NB4 (cell line): ENCODE measurements at regions not wholly inside any gene's neighbourhood (a gene's known extent, or its start where the extent isn't known, plus 50 kb on each side); places are given as distances from the start of the nearest gene placed in this dataset.

Experiments used
- DNase-seq: peaks from one replicate; pipeline ENCODE4 v3.0.0; 2010; ENCODE audit warnings: low read depth
- H3K4me3 ChIP-seq: one replicate; pipeline ENCODE4 v1.5.1; 2011; ENCODE audit warnings: mild to moderate bottlenecking, low read depth, low read length, moderate library complexity
- MYC ChIP-seq: IDR thresholded peaks from 2 replicates; pipeline ENCODE4 v1.6.1; 2011; ENCODE audit warnings: low read depth, low read length
- POLR2A ChIP-seq: IDR thresholded peaks from 2 replicates; pipeline ENCODE4 v1.6.1; 2011; ENCODE audit warnings: mild to moderate bottlenecking; ENCODE audit not compliant: insufficient read length; ENCODE audit errors: extremely low read depth
- TF ChIP-seq, protein P1 (sequence below): IDR thresholded peaks from 2 replicates; pipeline ENCODE4 v1.6.1; 2011; ENCODE audit warnings: low read depth, low read length
- TF ChIP-seq, protein P2 (sequence below): IDR thresholded peaks from one replicate; pipeline ENCODE4 v1.5.1; 2012; ENCODE audit warnings: low read depth, low read length

GRCh38 chr3:77707281-77707680, 667.4 kb downstream of the ROBO2 start:
- DNase-seq, result no peak
- H3K4me3 ChIP-seq, result no peak overlapping the region
- no peak for TF ChIP-seq MYC
- TF ChIP-seq, protein P1, sequence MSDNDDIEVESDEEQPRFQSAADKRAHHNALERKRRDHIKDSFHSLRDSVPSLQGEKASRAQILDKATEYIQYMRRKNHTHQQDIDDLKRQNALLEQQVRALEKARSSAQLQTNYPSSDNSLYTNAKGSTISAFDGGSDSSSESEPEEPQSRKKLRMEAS, result no peak
- no peak for TF ChIP-seq POLR2A
- TF ChIP-seq, protein P2, sequence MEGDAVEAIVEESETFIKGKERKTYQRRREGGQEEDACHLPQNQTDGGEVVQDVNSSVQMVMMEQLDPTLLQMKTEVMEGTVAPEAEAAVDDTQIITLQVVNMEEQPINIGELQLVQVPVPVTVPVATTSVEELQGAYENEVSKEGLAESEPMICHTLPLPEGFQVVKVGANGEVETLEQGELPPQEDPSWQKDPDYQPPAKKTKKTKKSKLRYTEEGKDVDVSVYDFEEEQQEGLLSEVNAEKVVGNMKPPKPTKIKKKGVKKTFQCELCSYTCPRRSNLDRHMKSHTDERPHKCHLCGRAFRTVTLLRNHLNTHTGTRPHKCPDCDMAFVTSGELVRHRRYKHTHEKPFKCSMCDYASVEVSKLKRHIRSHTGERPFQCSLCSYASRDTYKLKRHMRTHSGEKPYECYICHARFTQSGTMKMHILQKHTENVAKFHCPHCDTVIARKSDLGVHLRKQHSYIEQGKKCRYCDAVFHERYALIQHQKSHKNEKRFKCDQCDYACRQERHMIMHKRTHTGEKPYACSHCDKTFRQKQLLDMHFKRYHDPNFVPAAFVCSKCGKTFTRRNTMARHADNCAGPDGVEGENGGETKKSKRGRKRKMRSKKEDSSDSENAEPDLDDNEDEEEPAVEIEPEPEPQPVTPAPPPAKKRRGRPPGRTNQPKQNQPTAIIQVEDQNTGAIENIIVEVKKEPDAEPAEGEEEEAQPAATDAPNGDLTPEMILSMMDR, result no peak

DNA sequence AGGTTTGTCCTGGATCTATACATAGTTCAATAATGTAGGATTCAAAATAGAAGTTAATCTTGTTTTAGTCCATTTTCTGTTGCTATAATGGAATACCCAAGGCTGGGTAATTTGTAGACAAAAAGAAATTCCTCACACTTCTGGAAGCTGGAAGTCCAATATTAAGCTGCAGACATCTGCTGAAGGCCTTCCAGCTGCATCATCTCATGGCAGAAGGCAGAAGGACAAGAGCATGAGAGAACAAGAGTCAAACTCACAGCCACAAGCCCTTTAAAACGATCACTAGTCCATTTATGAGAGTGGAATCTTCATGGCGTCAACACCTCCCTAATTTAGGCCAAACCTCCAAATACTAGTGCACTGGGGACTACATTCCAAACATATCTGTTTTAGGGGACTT, 669.3 kb downstream of the ROBO2 start:
- TF ChIP-seq POLR2A (no peak), MYC (no peak)
- TF ChIP-seq, protein P1, result no peak
- TF ChIP-seq, protein P2, result no peak
- no peak for DNase-seq
- no peak overlapping the region for H3K4me3 ChIP-seq

DNA sequence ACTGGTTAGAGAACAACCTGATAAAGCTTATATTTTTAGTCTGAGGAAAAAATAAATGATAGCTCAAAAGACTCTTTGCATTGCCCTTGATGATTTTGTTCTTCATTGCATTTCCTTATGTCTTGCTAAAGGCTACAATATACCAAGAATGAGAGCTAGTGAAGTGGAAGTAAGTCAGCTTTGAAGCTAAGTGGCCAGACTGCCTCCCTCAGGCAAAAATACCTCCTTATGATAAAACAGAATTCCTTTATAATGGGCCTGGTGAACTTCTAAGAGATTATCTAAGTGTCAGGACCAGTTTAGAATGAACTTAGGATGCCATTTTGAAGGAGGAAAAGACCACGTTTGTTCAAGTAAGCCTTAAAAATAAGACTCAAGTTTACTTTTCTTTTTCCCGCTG, 678.4 kb downstream of the ROBO2 start:
- no peak overlapping the region for H3K4me3 ChIP-seq
- TF ChIP-seq POLR2A (no peak), MYC (no peak)
- TF ChIP-seq, protein P2, result no peak
- TF ChIP-seq, protein P1, result no peak
- no peak for DNase-seq

DNA sequence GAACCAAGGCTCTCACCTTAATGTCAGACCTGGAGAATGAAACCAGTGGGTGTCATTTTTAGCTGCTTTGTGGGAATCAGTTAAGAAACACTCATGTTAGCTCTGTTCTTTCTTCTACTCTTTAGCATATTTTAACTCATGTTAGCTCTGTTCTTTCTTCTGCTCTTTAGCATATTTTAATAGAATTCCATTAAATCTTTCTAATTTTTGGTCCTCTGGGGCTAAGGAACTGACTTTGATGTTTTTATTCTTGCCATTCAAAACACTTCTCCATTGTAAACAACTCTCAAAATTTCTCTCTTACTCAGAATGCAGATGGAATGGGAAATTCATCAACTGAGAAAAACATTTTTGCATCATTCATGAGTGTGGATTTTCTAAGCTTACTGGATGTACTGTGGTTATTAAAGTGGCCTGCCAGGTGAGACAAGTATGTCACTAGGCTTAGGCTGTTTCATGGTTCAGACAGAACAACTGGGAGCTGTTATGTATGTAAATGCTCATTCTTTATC, 680.6 kb downstream of the ROBO2 start:
- TF ChIP-seq, protein P2, result no peak
- no peak for TF ChIP-seq MYC
- no peak for DNase-seq
- no peak overlapping the region for H3K4me3 ChIP-seq

DNA sequence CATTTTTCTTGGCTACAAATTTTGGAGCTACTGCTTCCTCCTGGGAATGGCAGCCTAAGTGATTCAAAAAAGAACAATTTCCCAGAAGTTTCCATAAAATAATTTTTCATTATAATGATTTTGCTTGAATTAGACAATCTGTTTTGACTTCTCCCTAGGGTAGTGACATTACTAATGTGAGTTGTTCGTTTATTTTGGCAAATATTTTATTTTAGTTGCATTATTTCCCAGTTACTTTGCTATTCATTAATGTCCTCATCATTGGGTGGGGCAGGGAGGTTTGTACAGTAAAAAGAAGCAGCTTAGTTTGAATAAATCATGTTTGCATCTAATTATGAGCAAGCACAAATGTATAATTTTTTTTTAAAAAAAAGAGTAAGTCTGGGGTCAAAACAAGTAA, 686.6 kb downstream of the ROBO2 start:
- H3K4me3 ChIP-seq, result no peak overlapping the region
- TF ChIP-seq POLR2A (no peak), MYC (no peak)
- TF ChIP-seq, protein P2, result no peak
- TF ChIP-seq, protein P1, result no peak
- DNase-seq, result no peak

DNA sequence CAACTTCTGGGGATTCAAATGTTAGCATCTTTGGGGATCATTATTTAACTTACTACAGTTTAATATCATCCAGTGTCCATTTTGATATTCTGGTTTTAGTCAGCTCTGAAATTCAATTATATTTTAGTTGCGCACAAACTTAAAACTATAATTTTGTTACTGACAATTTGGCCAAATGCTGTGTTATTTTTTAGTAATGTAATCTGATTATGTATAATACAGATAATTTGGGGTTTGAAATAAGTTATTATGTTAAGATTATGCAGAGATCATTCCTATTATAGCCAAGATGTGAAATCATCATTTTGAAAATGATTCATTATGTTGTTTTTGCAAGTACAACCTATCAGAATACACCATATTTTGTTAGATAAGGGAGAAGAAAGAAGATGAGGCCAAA, 706.1 kb downstream of the ROBO2 start:
- no peak overlapping the region for H3K4me3 ChIP-seq
- no peak for DNase-seq
- TF ChIP-seq POLR2A, result no peak
- TF ChIP-seq, protein P1, result no peak
- TF ChIP-seq MYC, result no peak
- TF ChIP-seq, protein P2, result no peak
